T-helper 2 cell treated with Interferon-gamma antibody and Interleukin-4, amounts not matched to agents 5 μg/mL and 100 μg/mL, for 36 hours (primary cell): ENCODE measurements at regions not wholly inside any gene's neighbourhood (a gene's known extent, or its start where the extent isn't known, plus 50 kb on each side); places are given as distances from the start of the nearest gene placed in this dataset.

ENCODE experiments used
- DNase-seq: peaks from one replicate; pipeline ENCODE4 v3.0.0; 2021; ENCODE audit warnings: low spot score
- H3K27ac Mint-ChIP-seq: one replicate; pipeline ENCODE4 v1.8.0; 2021; ENCODE audit warnings: mild to moderate bottlenecking, mixed read lengths
- H3K27me3 Mint-ChIP-seq: one replicate; pipeline ENCODE4 v1.8.0; 2021; ENCODE audit warnings: low read depth, mixed read lengths
- H3K36me3 Mint-ChIP-seq: one replicate; pipeline ENCODE4 v1.8.0; 2021; ENCODE audit warnings: low read depth, mixed read lengths
- H3K4me1 Mint-ChIP-seq: one replicate; pipeline ENCODE4 v1.8.0; 2021; ENCODE audit warnings: low read depth, mixed read lengths
- H3K4me3 Mint-ChIP-seq: one replicate; pipeline ENCODE4 v1.8.0; 2022; ENCODE audit warnings: mild to moderate bottlenecking, moderate library complexity, mixed read lengths
- H3K9me3 Mint-ChIP-seq: one replicate; pipeline ENCODE4 v1.8.0; 2021; ENCODE audit warnings: mixed read lengths

GRCh38 chr6:125354649-125355048, 52.9 kb upstream of the HDDC2 start:
- no peak for DNase-seq
- no peaks in the 10 kb centered on the region for H3K9me3 Mint-ChIP-seq
- H3K36me3 Mint-ChIP-seq: no peaks in the 10 kb centered on the region
- no peak overlapping the region for H3K27ac Mint-ChIP-seq
- peaks cover 15% of the 10 kb centered on the region for H3K27me3 Mint-ChIP-seq
- H3K4me3 Mint-ChIP-seq: no peak overlapping the region
- no peaks in the 10 kb centered on the region for H3K4me1 Mint-ChIP-seq

- peaks cover 19% of the 10 kb centered on the region for H3K27me3 Mint-ChIP-seq
- H3K4me1 Mint-ChIP-seq: no peaks in the 10 kb centered on the region
- H3K9me3 Mint-ChIP-seq: no peaks in the 10 kb centered on the region
- H3K4me3 Mint-ChIP-seq: no peak overlapping the region
- H3K27ac Mint-ChIP-seq: no peak overlapping the region
- no peak for DNase-seq
- H3K36me3 Mint-ChIP-seq: no peaks in the 10 kb centered on the region
Observed at GRCh38 chr6:125356884-125357283, 55.1 kb upstream of the HDDC2 start.

GRCh38 chr6:125357515-125358256, 55.9 kb upstream of the HDDC2 start:
- Mint-ChIP-seq H3K36me3 (no peaks in the 10 kb centered on the region), H3K4me3 (no peak overlapping the region), H3K9me3 (no peaks in the 10 kb centered on the region)

GRCh38 chr6:125358898-125359297, 57.1 kb upstream of the HDDC2 start:
- H3K27me3 Mint-ChIP-seq: peaks cover 33% of the 10 kb centered on the region
- no peaks in the 10 kb centered on the region for H3K36me3 Mint-ChIP-seq
- no peak for DNase-seq

More at GRCh38 chr6:125357515-125358256, 55.9 kb upstream of the HDDC2 start:
- Mint-ChIP-seq H3K27ac (no peak overlapping the region), H3K27me3 (peaks cover 26% of the 10 kb centered on the region), H3K4me1 (peaks cover 2% of the 10 kb centered on the region)
- no peak for DNase-seq

GRCh38 chr6:125361868-125362267, 60.1 kb upstream of the HDDC2 start:
- Mint-ChIP-seq H3K27me3 (peaks cover 48% of the 10 kb centered on the region), H3K4me1 (peaks cover 3% of the 10 kb centered on the region), H3K4me3 (no peak overlapping the region), H3K36me3 (no peaks in the 10 kb centered on the region), H3K27ac (no peak overlapping the region), H3K9me3 (no peaks in the 10 kb centered on the region)
- no peak for DNase-seq

More at GRCh38 chr6:125358898-125359297, 57.1 kb upstream of the HDDC2 start:
- Mint-ChIP-seq H3K9me3 (no peaks in the 10 kb centered on the region), H3K4me1 (peaks cover 3% of the 10 kb centered on the region), H3K4me3 (no peak overlapping the region), H3K27ac (no peak overlapping the region)

GRCh38 chr6:125363039-125363823, 61.5 kb upstream of the HDDC2 start:
- Mint-ChIP-seq H3K9me3 (no peaks in the 10 kb centered on the region), H3K27ac (no peak overlapping the region), H3K36me3 (no peaks in the 10 kb centered on the region), H3K4me3 (no peak overlapping the region), H3K27me3 (peaks cover 47% of the 10 kb centered on the region), H3K4me1 (peaks cover 3% of the 10 kb centered on the region)
- no peak for DNase-seq

- peaks cover 3% of the 10 kb centered on the region for H3K4me1 Mint-ChIP-seq
- no peak overlapping the region for H3K27ac Mint-ChIP-seq
- H3K9me3 Mint-ChIP-seq: no peaks in the 10 kb centered on the region
- no peak for DNase-seq
- no peaks in the 10 kb centered on the region for H3K36me3 Mint-ChIP-seq
- peaks cover 43% of the 10 kb centered on the region for H3K27me3 Mint-ChIP-seq
- no peak overlapping the region for H3K4me3 Mint-ChIP-seq
Observed at GRCh38 chr6:125363824-125364165, 62.0 kb upstream of the HDDC2 start.

- no peak overlapping the region for H3K27ac Mint-ChIP-seq
- no peak for DNase-seq
- H3K27me3 Mint-ChIP-seq: peaks cover 39% of the 10 kb centered on the region
- no peaks in the 10 kb centered on the region for H3K9me3 Mint-ChIP-seq
- H3K36me3 Mint-ChIP-seq: no peaks in the 10 kb centered on the region
- no peak overlapping the region for H3K4me3 Mint-ChIP-seq
- H3K4me1 Mint-ChIP-seq: peaks cover 3% of the 10 kb centered on the region
Observed at GRCh38 chr6:125365230-125365629, 63.5 kb upstream of the HDDC2 start.

GRCh38 chr6:125367036-125367782, 65.4 kb upstream of the HDDC2 start:
- Mint-ChIP-seq H3K4me3 (no peak overlapping the region), H3K4me1 (peaks cover 3% of the 10 kb centered on the region), H3K27me3 (peaks cover 29% of the 10 kb centered on the region), H3K36me3 (no peaks in the 10 kb centered on the region), H3K9me3 (no peaks in the 10 kb centered on the region), H3K27ac (no peak overlapping the region)
- DNase-seq: no peak

GRCh38 chr6:125370343-125370742, 68.6 kb upstream of the HDDC2 start:
- no peaks in the 10 kb centered on the region for H3K4me1 Mint-ChIP-seq
- no peak for DNase-seq
- no peaks in the 10 kb centered on the region for H3K9me3 Mint-ChIP-seq
- H3K36me3 Mint-ChIP-seq: no peaks in the 10 kb centered on the region
- no peak overlapping the region for H3K4me3 Mint-ChIP-seq
- peaks cover 10% of the 10 kb centered on the region for H3K27me3 Mint-ChIP-seq
- no peak overlapping the region for H3K27ac Mint-ChIP-seq

GRCh38 chr6:125375013-125375412, 73.2 kb upstream of the HDDC2 start:
- Mint-ChIP-seq H3K27me3 (peaks cover 19% of the 10 kb centered on the region), H3K36me3 (no peaks in the 10 kb centered on the region)

GRCh38 chr6:125375821-125376220, 74.1 kb upstream of the HDDC2 start:
- no peak for DNase-seq
- H3K4me3 Mint-ChIP-seq: no peak overlapping the region
- H3K27me3 Mint-ChIP-seq: peaks cover 21% of the 10 kb centered on the region

More at GRCh38 chr6:125375013-125375412, 73.2 kb upstream of the HDDC2 start:
- Mint-ChIP-seq H3K27ac (no peak overlapping the region), H3K9me3 (no peaks in the 10 kb centered on the region), H3K4me3 (no peak overlapping the region), H3K4me1 (peaks cover 2% of the 10 kb centered on the region)
- no peak for DNase-seq

GRCh38 chr6:125377621-125378020, 75.9 kb upstream of the HDDC2 start:
- Mint-ChIP-seq H3K36me3 (no peaks in the 10 kb centered on the region), H3K27ac (no peak overlapping the region), H3K4me3 (no peak overlapping the region), H3K9me3 (no peaks in the 10 kb centered on the region), H3K27me3 (peaks cover 22% of the 10 kb centered on the region), H3K4me1 (peaks cover 2% of the 10 kb centered on the region)
- DNase-seq: no peak

More at GRCh38 chr6:125375821-125376220, 74.1 kb upstream of the HDDC2 start:
- no peak overlapping the region for H3K27ac Mint-ChIP-seq
- H3K4me1 Mint-ChIP-seq: peaks cover 2% of the 10 kb centered on the region
- H3K9me3 Mint-ChIP-seq: no peaks in the 10 kb centered on the region
- H3K36me3 Mint-ChIP-seq: no peaks in the 10 kb centered on the region

- peaks cover 2% of the 10 kb centered on the region for H3K4me1 Mint-ChIP-seq
- H3K27me3 Mint-ChIP-seq: peaks cover 18% of the 10 kb centered on the region
- H3K4me3 Mint-ChIP-seq: no peak overlapping the region
- no peaks in the 10 kb centered on the region for H3K36me3 Mint-ChIP-seq
- no peak overlapping the region for H3K27ac Mint-ChIP-seq
- DNase-seq: no peak
- no peaks in the 10 kb centered on the region for H3K9me3 Mint-ChIP-seq
Observed at GRCh38 chr6:125379174-125379573, 77.4 kb upstream of the HDDC2 start.
